IMR-90 (cell line): ENCODE measurements at regions not wholly inside any gene's neighbourhood (a gene's known extent, or its start where the extent isn't known, plus 50 kb on each side); places are given as distances from the start of the nearest gene placed in this dataset.

Source experiments
- ATAC-seq: fragments of 200-7000 bp; cut with Tn5 transposase; 2 replicates; pipeline ENCODE4 v1.9.1; 2020; ENCODE audit warnings: low read depth, mild to moderate bottlenecking, moderate library complexity
- BruUV-seq: library from RNA; stranded (reverse); fragments of 400-500 nt; replicated peaks from 2 replicates; lab custom pipeline; 2021; lab: Mats Ljungman, UMichigan
- CTCF ChIA-PET: fragments of 300-600 bp; formaldehyde crosslinking; extraction: SDS; loops from one replicate; lab custom pipeline; 2021; ENCODE audit warnings: antibody characterized with exemption; lab: Yijun Ruan, JAX
- POLR2A ChIA-PET: fragments of 300-600 bp; sonication (Branson Sonifier 250); formaldehyde crosslinking; loops from one replicate; lab custom pipeline; 2022; ENCODE audit warnings: antibody characterized with exemption; ENCODE audit not compliant: unreplicated experiment; lab: Charles Lee
- DNase-seq: peaks from one replicate; pipeline ENCODE4 v3.0.0; 2013
- H2AFZ ChIP-seq: replicated peaks from 2 replicates; pipeline ENCODE3; 2013; ENCODE audit warnings: low read length, mild to moderate bottlenecking; ENCODE audit not compliant: poor library complexity
- H2AK5ac ChIP-seq: 2 replicates; pipeline ENCODE4 v1.6.1; 2013; ENCODE audit warnings: low read depth, low read length, inconsistent platforms
- H2AK9ac ChIP-seq: replicated peaks from 2 replicates; pipeline ENCODE3; 2013; ENCODE audit warnings: mild to moderate bottlenecking, low read depth, low read length, moderate library complexity; ENCODE audit not compliant: poor library complexity
- H2BK120ac ChIP-seq: 2 replicates; pipeline ENCODE4 v1.6.1; 2013; ENCODE audit warnings: low read depth, low read length, inconsistent platforms
- H2BK15ac ChIP-seq: 3 replicates; pipeline ENCODE4 v1.6.1; 2013; ENCODE audit warnings: low read depth, low read length, inconsistent platforms
- H2BK20ac ChIP-seq: 2 replicates; pipeline ENCODE4 v1.6.1; 2013; ENCODE audit warnings: low read depth, mild to moderate bottlenecking, inconsistent platforms, low read length, moderate library complexity
- H2BK5ac ChIP-seq: 2 replicates; pipeline ENCODE4 v1.6.1; 2013; ENCODE audit warnings: mild to moderate bottlenecking, low read depth, low read length, inconsistent platforms; ENCODE audit not compliant: poor library complexity, severe bottlenecking
- H3K14ac ChIP-seq: replicated peaks from 2 replicates; pipeline ENCODE4 v1.6.1; 2013; ENCODE audit warnings: low read depth, low read length, inconsistent platforms
- H3K18ac ChIP-seq: 2 replicates; pipeline ENCODE4 v1.6.1; 2013; ENCODE audit warnings: low read depth, low read length, control low read depth
- H3K23ac ChIP-seq: 2 replicates; pipeline ENCODE4 v1.6.1; 2013; ENCODE audit warnings: low read depth, low read length, inconsistent platforms
- H3K27ac ChIP-seq: 2 replicates; pipeline ENCODE4 v1.5.1; 2013; ENCODE audit warnings: mild to moderate bottlenecking, control low read depth, low read length; ENCODE audit not compliant: insufficient read depth
- H3K27me3 ChIP-seq: 2 replicates; pipeline ENCODE4 v1.6.1; 2013; ENCODE audit warnings: low read length; ENCODE audit not compliant: control insufficient read depth, insufficient read depth
- H3K36me3 ChIP-seq: 2 replicates; pipeline ENCODE4 v1.6.1; 2013; ENCODE audit warnings: low read length, mixed read lengths; ENCODE audit not compliant: control insufficient read depth, insufficient read depth
- H3K4ac ChIP-seq: 2 replicates; pipeline ENCODE4 v1.6.1; 2013; ENCODE audit warnings: low read depth, low read length, inconsistent platforms
- H3K4me1 ChIP-seq: 2 replicates; pipeline ENCODE4 v1.6.1; 2013; ENCODE audit warnings: low read length, mixed read lengths; ENCODE audit not compliant: control insufficient read depth, insufficient read depth
- H3K4me2 ChIP-seq: 2 replicates; pipeline ENCODE4 v1.6.1; 2013; ENCODE audit warnings: low read depth, mild to moderate bottlenecking, control low read depth, low read length, moderate library complexity
- H3K4me3 ChIP-seq: 2 replicates; pipeline ENCODE4 v1.5.1; 2013; ENCODE audit warnings: low read depth, mild to moderate bottlenecking, control low read depth, low read length, moderate library complexity; ENCODE audit not compliant: insufficient read depth
- H3K56ac ChIP-seq: 2 replicates; pipeline ENCODE4 v1.6.1; 2013; ENCODE audit warnings: low read length, inconsistent platforms; ENCODE audit not compliant: insufficient read depth; ENCODE audit errors: extremely low read depth
- H3K79me1 ChIP-seq, 2 experiments: 2 replicates each; pipeline ENCODE4 v1.6.1; 2013; ENCODE audit warnings: low read length in 2 of 2, inconsistent platforms in 1 of 2, low read depth in 1 of 2
- H3K9ac ChIP-seq: 2 replicates; pipeline ENCODE4 v1.6.1; 2013; ENCODE audit warnings: low read depth, low read length, control low read depth
- H3K9me1 ChIP-seq: 2 replicates; pipeline ENCODE4 v1.6.1; 2013; ENCODE audit warnings: low read length, inconsistent platforms; ENCODE audit not compliant: insufficient read depth
- H3K9me3 ChIP-seq: 2 replicates; pipeline ENCODE4 v1.6.1; 2013; ENCODE audit warnings: low read length; ENCODE audit not compliant: control insufficient read depth, insufficient read depth
- H4K20me1 ChIP-seq: 2 replicates; pipeline ENCODE4 v1.6.1; 2013; ENCODE audit warnings: low read length, inconsistent platforms; ENCODE audit not compliant: insufficient read depth
- H4K5ac ChIP-seq: 2 replicates; pipeline ENCODE4 v1.6.1; 2013; ENCODE audit warnings: mild to moderate bottlenecking, low read depth, low read length, control low read depth
- H4K8ac ChIP-seq, 2 experiments: 2 replicates each; pipeline ENCODE4 v1.6.1; 2013; ENCODE audit warnings: low read depth in 2 of 2, low read length in 2 of 2, control low read depth in 1 of 2, inconsistent platforms in 1 of 2
- H4K91ac ChIP-seq: 2 replicates; pipeline ENCODE4 v1.6.1; 2013; ENCODE audit warnings: low read depth, low read length, inconsistent platforms; ENCODE audit not compliant: insufficient read depth
- BHLHE40 ChIP-seq: fragments of 150-350 bp; IDR thresholded peaks from 2 replicates; pipeline ENCODE4 v1.6.1; 2016; ENCODE audit warnings: mild to moderate bottlenecking, low read depth, low read length
- CEBPB ChIP-seq: IDR thresholded peaks from 2 replicates; pipeline ENCODE4 v1.6.1; 2012; ENCODE audit warnings: low read depth, low read length, improper control_type of control experiment
- CHD1 ChIP-seq: IDR thresholded peaks from 2 replicates; pipeline ENCODE4 v1.6.1; 2012; ENCODE audit warnings: low read depth, low read length, improper control_type of control experiment
- CTCF ChIP-seq: conservative IDR thresholded peaks from 2 replicates; pipeline ENCODE4 v1.5.1; 2012; ENCODE audit warnings: mild to moderate bottlenecking, low read depth, low read length, improper control_type of control experiment
- ELK1 ChIP-seq: fragments of 150-350 bp; IDR thresholded peaks from 2 replicates; pipeline ENCODE4 v1.6.1; 2016; ENCODE audit warnings: low read depth, mild to moderate bottlenecking, low read length, moderate library complexity, borderline replicate concordance
- FOS ChIP-seq: fragments of 150-350 bp; IDR thresholded peaks from 2 replicates; pipeline ENCODE4 v1.6.1; 2016; ENCODE audit warnings: low read depth, low read length
- MAFK ChIP-seq: IDR thresholded peaks from 2 replicates; pipeline ENCODE4 v1.6.1; 2012; ENCODE audit warnings: low read depth, low read length, improper control_type of control experiment
- MAZ ChIP-seq: IDR thresholded peaks from 2 replicates; pipeline ENCODE4 v1.6.1; 2012; ENCODE audit warnings: low read depth, mild to moderate bottlenecking, low read length, improper control_type of control experiment, moderate library complexity, borderline replicate concordance
- MXI1 ChIP-seq: IDR thresholded peaks from 2 replicates; pipeline ENCODE4 v1.6.1; 2012; ENCODE audit warnings: low read depth, mild to moderate bottlenecking, low read length, moderate library complexity, borderline replicate concordance
- NFE2L2 ChIP-seq: fragments of 150-350 bp; IDR thresholded peaks from 2 replicates; pipeline ENCODE4 v1.6.1; 2016; ENCODE audit warnings: low read depth, mild to moderate bottlenecking, low read length
- POLR2A ChIP-seq: IDR thresholded peaks from 2 replicates; pipeline ENCODE4 v1.6.1; 2012; ENCODE audit warnings: mild to moderate bottlenecking, low read depth, low read length
- RAD21 ChIP-seq: IDR thresholded peaks from 2 replicates; pipeline ENCODE4 v1.6.1; 2012; ENCODE audit warnings: low read length, improper control_type of control experiment
- RCOR1 ChIP-seq: IDR thresholded peaks from 2 replicates; pipeline ENCODE4 v1.6.1; 2012; ENCODE audit warnings: mild to moderate bottlenecking, low read length, improper control_type of control experiment; ENCODE audit not compliant: insufficient replicate concordance
- RFX5 ChIP-seq: IDR thresholded peaks from 2 replicates; pipeline ENCODE4 v1.8.0; 2012; ENCODE audit warnings: low read depth, mild to moderate bottlenecking, low read length, moderate library complexity
- SMC3 ChIP-seq: fragments of 150-350 bp; IDR thresholded peaks from 2 replicates; pipeline ENCODE4 v1.6.1; 2016; ENCODE audit warnings: low read depth, mild to moderate bottlenecking, antibody characterized with exemption, low read length, moderate library complexity
- USF2 ChIP-seq: fragments of 150-350 bp; IDR thresholded peaks from 2 replicates; pipeline ENCODE4 v1.6.1; 2017; ENCODE audit warnings: mild to moderate bottlenecking, antibody characterized with exemption, low read length, low read depth
- WGBS, 2 experiments: methylation state at CpG; one replicate each; pipeline versions ENCODE4 v1.1.5 to v1.1.7; 2013; ENCODE audit warnings: missing lambda C conversion rate in 2 of 2; ENCODE audit not compliant: insufficient read length in 1 of 2; ENCODE audit errors: extremely low coverage in 2 of 2; 5-methylcytosine and 5-hydroxymethylcytosine counted together
- dilution Hi-C: fragments of 300-500 bp; cut with HindIII; formaldehyde crosslinking; loops from one replicate; pipeline ENCODE4 v1.14.3; 2018; ENCODE audit warnings: low sequenced_read_pairs; ENCODE audit not compliant: unreplicated experiment
- in situ Hi-C: fragments of 300-500 bp; cut with MboI; formaldehyde crosslinking; loops from 3 replicates; pipeline ENCODE4 v1.14.3; 2019; ENCODE audit warnings: low sequenced_read_pairs, inconsistent platforms, mixed read lengths
- intact Hi-C: fragments of 100-400 bp; cut with micrococcal nuclease; formaldehyde crosslinking; loops from 2 replicates; pipeline ENCODE4 v1.10.0; 2022

- intact Hi-C loops (no loop called here), dilution Hi-C loops (no loop called here), in situ Hi-C loops (no loop called here)
- no peak overlapping the region for H3K4me2 ChIP-seq
- H3K4me1 ChIP-seq = no peaks in the 10 kb centered on the region
- H2AK9ac ChIP-seq = no peak overlapping the region
- H2BK20ac ChIP-seq = no peak overlapping the region
- no peak overlapping the region for H2BK5ac ChIP-seq
- no peak overlapping the region for H3K23ac ChIP-seq
- H3K27ac ChIP-seq = no peak overlapping the region
- H3K27me3 ChIP-seq = no peaks in the 10 kb centered on the region
- no peak overlapping the region for H2BK120ac ChIP-seq
- no CpG with 5 or more reads among the region's 3 CpGs for WGBS, 2 experiments
- no peak overlapping the region for H3K4ac ChIP-seq
- no peaks in the 10 kb centered on the region for H3K36me3 ChIP-seq
- no peak overlapping the region for H4K91ac ChIP-seq
- no peak overlapping the region for H2AK5ac ChIP-seq
- no peak overlapping the region for H3K14ac ChIP-seq
- H2AFZ ChIP-seq = no peak overlapping the region
- no peaks in the 10 kb centered on the region for H4K20me1 ChIP-seq
- no peak overlapping the region for H2BK15ac ChIP-seq
- no peaks in the 10 kb centered on the region for H3K9me1 ChIP-seq
- H3K9me3 ChIP-seq = no peaks in the 10 kb centered on the region
- no peak overlapping the region for H3K56ac ChIP-seq
- H3K9ac ChIP-seq = no peak overlapping the region
- H4K8ac ChIP-seq = no peak overlapping the region
- no peak overlapping the region for H3K4me3 ChIP-seq
- H3K79me1 ChIP-seq = no peaks in the 10 kb centered on the region
- TF ChIP-seq MAFK (no peak), BHLHE40 (no peak), CHD1 (no peak), CTCF (no peak), ELK1 (no peak), RFX5 (no peak), NFE2L2 (no peak), USF2 (no peak), POLR2A (no peak), SMC3 (no peak), MXI1 (no peak), FOS (no peak), CEBPB (no peak), RAD21 (no peak), MAZ (no peak), RCOR1 (no peak)
- DNase-seq (no peak), ATAC-seq (no peak)
- no TSS peak for BruUV-seq
- H3K18ac ChIP-seq = no peak overlapping the region
- CTCF ChIA-PET = no interaction called here
- no peak overlapping the region for H4K5ac ChIP-seq
- POLR2A ChIA-PET = no interaction called here
Measured at GRCh38 chr6:93727447-93727846, 308.1 kb upstream of the EPHA7 start.
